ENCODE measurements at regions not wholly inside any gene's neighbourhood (a gene's known extent, or its start where the extent isn't known, plus 50 kb on each side); places are given as distances from the start of the nearest gene placed in this dataset.

DNA sequence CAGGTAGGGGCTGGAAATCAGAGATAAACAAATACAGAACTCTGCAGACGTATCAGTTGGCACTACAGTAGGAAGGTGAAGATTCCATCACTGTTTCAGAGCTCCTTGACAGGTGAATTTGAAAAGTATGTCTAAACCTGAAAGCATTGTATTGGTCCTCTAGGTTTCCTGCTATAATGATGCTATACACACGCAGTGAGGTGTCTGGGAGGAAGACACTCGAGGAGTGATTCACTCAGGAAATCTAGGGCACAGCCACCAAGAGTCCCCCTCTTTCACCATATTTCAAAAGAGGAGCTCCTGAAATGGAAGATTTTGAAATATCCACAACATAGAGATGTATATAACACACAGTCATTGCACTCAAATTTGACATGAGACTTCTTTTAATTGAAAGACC is 331.0 kb upstream of the DACH1 start:
- TF ChIP-seq, protein P1, sequence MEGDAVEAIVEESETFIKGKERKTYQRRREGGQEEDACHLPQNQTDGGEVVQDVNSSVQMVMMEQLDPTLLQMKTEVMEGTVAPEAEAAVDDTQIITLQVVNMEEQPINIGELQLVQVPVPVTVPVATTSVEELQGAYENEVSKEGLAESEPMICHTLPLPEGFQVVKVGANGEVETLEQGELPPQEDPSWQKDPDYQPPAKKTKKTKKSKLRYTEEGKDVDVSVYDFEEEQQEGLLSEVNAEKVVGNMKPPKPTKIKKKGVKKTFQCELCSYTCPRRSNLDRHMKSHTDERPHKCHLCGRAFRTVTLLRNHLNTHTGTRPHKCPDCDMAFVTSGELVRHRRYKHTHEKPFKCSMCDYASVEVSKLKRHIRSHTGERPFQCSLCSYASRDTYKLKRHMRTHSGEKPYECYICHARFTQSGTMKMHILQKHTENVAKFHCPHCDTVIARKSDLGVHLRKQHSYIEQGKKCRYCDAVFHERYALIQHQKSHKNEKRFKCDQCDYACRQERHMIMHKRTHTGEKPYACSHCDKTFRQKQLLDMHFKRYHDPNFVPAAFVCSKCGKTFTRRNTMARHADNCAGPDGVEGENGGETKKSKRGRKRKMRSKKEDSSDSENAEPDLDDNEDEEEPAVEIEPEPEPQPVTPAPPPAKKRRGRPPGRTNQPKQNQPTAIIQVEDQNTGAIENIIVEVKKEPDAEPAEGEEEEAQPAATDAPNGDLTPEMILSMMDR (IDR thresholded peaks at IDR 0.05; ENCODE audit: low read depth, low read length), result no peak
- TF ChIP-seq POLR2A (IDR thresholded peaks at IDR 0.05; ENCODE audit: extremely low read depth, insufficient read length) (no peak), MAX (IDR thresholded peaks at IDR 0.05; ENCODE audit: low read depth, low read length) (no peak), MYC (IDR thresholded peaks at IDR 0.05; ENCODE audit: low read depth, low read length) (no peak)
